ENCODE measurements at regions not wholly inside any gene's neighbourhood (a gene's known extent, or its start where the extent isn't known, plus 50 kb on each side); places are given as distances from the start of the nearest gene placed in this dataset.

DNA sequence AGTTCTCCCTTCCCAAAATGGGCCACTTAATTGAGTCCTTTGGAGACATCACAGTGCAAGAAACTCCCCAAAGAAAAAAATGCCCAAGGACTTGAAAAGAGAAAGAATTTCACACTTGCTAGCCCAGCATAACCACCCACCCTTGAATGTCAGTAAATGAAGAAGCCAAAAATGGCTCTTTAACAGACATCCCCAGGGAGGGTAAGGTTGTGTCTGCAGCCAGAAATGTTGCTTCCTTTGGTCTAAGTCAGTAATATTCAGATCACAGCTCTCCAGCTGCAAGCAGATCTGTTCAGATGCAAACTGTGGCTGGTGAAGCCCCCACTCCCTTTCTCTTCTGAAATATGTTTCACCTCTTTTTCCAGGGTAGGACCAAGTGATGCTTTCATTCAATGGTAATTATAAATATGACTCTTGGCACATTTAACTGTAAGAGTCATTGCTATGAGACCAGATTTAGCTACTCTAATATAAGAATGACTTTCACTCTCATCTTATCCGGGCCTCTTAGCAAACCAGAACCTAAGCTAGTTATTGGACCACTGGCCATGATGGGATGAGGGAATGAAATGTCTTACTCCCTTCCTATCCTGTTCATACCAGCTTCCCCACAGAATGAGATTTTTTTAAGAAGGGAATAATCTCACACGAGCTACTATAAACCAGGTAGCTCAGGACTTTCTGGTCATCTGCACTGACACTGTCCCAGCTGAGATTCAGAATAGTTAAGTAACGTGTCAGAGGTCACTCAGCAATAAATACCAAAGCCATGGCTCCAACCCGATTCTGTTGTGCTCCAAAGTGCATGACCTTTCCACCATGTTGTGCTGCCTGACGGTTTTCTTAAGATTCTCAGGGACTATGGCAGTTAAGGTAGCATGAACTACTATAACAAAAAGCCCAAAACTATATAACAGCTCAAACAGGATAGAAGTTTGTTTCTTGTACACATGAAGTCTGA, 234.1 kb downstream of the FOXO1 start:
- no peak for DNase-seq (ENCODE audit: low read depth, low spot score)
- H3K27ac Mint-ChIP-seq (ENCODE audit: unreplicated experiment), result no peak overlapping the region
- H3K4me3 Mint-ChIP-seq, result no peak overlapping the region
- peaks cover 21% of the 10 kb centered on the region for H3K4me1 Mint-ChIP-seq
- no peaks in the 10 kb centered on the region for H3K36me3 Mint-ChIP-seq (ENCODE audit: low read depth)
- peaks cover 2% of the 10 kb centered on the region for H3K9me3 Mint-ChIP-seq
- TF ChIP-seq, protein P1, sequence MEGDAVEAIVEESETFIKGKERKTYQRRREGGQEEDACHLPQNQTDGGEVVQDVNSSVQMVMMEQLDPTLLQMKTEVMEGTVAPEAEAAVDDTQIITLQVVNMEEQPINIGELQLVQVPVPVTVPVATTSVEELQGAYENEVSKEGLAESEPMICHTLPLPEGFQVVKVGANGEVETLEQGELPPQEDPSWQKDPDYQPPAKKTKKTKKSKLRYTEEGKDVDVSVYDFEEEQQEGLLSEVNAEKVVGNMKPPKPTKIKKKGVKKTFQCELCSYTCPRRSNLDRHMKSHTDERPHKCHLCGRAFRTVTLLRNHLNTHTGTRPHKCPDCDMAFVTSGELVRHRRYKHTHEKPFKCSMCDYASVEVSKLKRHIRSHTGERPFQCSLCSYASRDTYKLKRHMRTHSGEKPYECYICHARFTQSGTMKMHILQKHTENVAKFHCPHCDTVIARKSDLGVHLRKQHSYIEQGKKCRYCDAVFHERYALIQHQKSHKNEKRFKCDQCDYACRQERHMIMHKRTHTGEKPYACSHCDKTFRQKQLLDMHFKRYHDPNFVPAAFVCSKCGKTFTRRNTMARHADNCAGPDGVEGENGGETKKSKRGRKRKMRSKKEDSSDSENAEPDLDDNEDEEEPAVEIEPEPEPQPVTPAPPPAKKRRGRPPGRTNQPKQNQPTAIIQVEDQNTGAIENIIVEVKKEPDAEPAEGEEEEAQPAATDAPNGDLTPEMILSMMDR (conservative IDR thresholded peaks at IDR 0.05), result no peak
- no peaks in the 10 kb centered on the region for H3K27me3 Mint-ChIP-seq (ENCODE audit: low read depth)

DNA sequence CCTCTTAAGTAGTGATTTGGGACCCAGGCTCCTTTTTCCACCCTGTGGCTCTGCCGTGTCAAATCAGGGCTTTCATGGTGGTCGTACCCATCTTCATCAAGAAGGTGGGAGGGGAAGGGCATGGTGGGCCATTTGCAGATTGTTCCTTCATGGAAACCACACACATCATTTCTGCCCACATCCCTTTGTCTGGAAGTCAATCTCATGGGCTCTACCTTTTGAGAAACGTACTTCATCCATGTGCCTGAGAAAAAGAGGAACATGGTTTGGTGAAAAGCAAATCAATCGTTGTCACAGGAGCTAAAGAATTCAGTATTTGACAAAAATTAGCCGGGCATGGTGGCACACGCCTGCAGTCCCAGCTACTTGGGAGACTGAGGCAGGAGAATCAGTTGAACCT, 233.4 kb downstream of the FOXO1 start:
- Mint-ChIP-seq H3K9me3 (peaks cover 2% of the 10 kb centered on the region), H3K36me3 (ENCODE audit: low read depth) (no peaks in the 10 kb centered on the region), H3K27me3 (ENCODE audit: low read depth) (no peaks in the 10 kb centered on the region), H3K4me3 (no peak overlapping the region), H3K4me1 (peaks cover 25% of the 10 kb centered on the region), H3K27ac (ENCODE audit: unreplicated experiment) (no peak overlapping the region)
- TF ChIP-seq, protein P1 (conservative IDR thresholded peaks at IDR 0.05), result no peak
- DNase-seq (ENCODE audit: low read depth, low spot score), result no peak

DNA sequence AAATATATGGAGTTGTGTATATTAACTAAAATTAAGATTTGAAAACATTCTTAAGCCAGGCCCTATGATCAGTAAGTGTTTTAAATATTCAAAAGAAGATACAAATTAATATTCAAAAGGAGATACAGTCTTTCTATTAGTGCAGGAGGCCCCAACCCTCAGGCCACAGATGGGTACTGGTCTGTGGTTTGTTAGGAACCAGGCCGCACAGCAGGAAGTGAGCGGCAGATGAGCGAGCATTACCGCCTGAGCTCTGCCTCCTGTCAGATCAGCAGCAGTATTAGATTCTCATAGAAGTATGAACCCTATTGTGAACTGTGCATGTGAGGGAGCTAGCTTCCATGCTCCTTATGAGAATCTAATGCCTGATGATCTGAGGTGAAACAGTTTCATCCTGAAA, 232.9 kb downstream of the FOXO1 start:
- Mint-ChIP-seq H3K4me1 (peaks cover 30% of the 10 kb centered on the region), H3K36me3 (ENCODE audit: low read depth) (no peaks in the 10 kb centered on the region)

DNA sequence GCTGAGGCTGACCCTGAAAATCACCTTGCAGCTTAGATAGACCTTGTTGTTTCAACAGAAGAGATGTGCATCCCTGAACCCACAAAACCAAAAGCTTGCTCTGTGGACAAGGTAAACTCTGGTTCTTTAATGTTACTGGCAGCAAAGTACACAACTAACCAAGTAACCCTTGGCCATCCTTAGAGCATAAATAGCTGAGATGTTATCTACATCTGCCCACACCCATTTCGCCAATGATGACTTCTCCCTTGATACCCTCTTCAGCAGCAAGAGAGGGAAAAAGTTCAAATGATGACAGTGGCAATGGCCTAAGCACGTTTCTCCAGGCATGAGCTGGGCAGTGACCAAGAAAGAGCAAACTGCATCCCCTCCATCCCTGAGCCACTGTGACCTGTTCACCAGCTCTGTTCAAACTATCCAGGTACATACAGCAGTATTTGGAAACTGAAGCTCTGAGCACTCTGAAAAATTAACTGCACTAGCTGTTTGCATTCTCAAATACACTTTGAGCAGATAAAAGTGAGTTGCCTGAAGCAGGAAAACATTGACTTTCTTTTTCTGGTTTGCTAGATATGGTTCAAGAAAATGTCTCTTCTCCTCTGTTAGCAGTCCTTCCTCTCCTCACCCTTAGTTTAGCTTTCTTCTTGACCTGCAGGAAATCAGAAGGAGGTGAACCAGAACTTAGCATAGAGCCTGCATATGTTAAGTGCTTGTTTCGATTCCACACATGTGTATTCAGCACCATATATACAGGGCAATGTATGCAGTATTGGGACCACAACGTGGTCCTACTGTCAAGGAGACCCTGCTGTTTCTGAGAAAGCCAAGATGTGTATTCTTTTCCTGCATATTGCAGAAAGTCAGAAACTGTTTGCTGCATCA, 231.7 kb downstream of the FOXO1 start:
- Mint-ChIP-seq H3K27me3 (ENCODE audit: low read depth) (no peaks in the 10 kb centered on the region), H3K36me3 (ENCODE audit: low read depth) (no peaks in the 10 kb centered on the region), H3K4me1 (peaks cover 36% of the 10 kb centered on the region), H3K4me3 (no peak overlapping the region), H3K27ac (ENCODE audit: unreplicated experiment) (no peak overlapping the region), H3K9me3 (peaks cover 2% of the 10 kb centered on the region)
- no peak for DNase-seq (ENCODE audit: low read depth, low spot score)
- TF ChIP-seq, protein P1 (conservative IDR thresholded peaks at IDR 0.05), result no peak

More for the DNA sequence above, 232.9 kb downstream of the FOXO1 start:
- Mint-ChIP-seq H3K27ac (ENCODE audit: unreplicated experiment) (no peak overlapping the region), H3K4me3 (no peak overlapping the region), H3K27me3 (ENCODE audit: low read depth) (no peaks in the 10 kb centered on the region), H3K9me3 (peaks cover 2% of the 10 kb centered on the region)
- TF ChIP-seq, protein P1 (conservative IDR thresholded peaks at IDR 0.05), result no peak
- DNase-seq (ENCODE audit: low read depth, low spot score), result no peak

DNA sequence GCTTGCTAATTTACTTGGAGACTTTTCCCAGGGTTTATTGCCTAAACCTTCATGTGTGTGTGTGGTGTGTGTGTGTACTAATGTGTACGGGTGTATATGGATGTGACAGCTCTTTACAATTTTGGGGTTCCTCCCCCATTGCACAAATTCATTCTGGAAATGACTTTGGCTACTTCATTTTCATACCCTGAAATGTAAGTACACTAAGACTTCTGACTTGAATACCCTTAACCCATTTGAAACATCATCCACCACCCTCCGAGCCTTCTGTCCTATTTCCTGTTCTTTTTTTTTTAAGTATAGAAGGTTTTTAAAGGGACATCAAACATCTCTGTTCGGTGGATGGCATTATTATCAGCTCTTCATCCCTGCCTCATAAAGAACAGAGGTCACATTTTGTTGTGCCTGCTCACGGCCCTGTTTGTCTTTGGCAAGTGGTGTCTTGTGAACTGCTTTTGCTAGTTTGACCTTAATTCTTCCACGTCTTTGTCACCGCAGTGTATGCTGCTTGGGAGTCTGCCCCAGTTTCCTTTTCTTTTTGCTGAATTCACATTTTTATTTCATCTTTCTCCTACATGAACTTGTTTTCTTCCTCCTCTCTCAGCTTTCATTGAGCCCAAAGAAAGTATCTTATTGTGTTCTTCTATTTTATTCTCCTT, 228.3 kb downstream of the FOXO1 start:
- H3K36me3 Mint-ChIP-seq (ENCODE audit: low read depth), result no peaks in the 10 kb centered on the region
- no peak overlapping the region for H3K4me3 Mint-ChIP-seq
- peaks cover 2% of the 10 kb centered on the region for H3K9me3 Mint-ChIP-seq
- H3K4me1 Mint-ChIP-seq, result peaks cover 26% of the 10 kb centered on the region
- H3K27me3 Mint-ChIP-seq (ENCODE audit: low read depth), result no peaks in the 10 kb centered on the region
- no peak overlapping the region for H3K27ac Mint-ChIP-seq (ENCODE audit: unreplicated experiment)
- no peak for DNase-seq (ENCODE audit: low read depth, low spot score)
- TF ChIP-seq, protein P1 (conservative IDR thresholded peaks at IDR 0.05), result no peak

All from neural crest cell (in vitro differentiated cells).